Fibroblast of lung (primary cell): ENCODE measurements at regions not wholly inside any gene's neighbourhood (a gene's known extent, or its start where the extent isn't known, plus 50 kb on each side); places are given as distances from the start of the nearest gene placed in this dataset.

ENCODE experiments used
- DNase-seq, 2 donors: peaks; one replicate each; pipeline versions ENCODE4 v3.0.0 to v3.0.0-alpha.2; 2010; ENCODE audit warnings: low read depth in 2 of 2
- H2AFZ ChIP-seq: 2 replicates; pipeline ENCODE4 v1.5.1; 2012; ENCODE audit warnings: low read length, control low read depth, inconsistent platforms
- H3K27ac ChIP-seq: 2 replicates; pipeline ENCODE4 v1.5.1; 2011; ENCODE audit warnings: low read length, control low read depth; ENCODE audit not compliant: insufficient read depth
- H3K27me3 ChIP-seq: 2 replicates; pipeline ENCODE4 v1.5.1; 2011; ENCODE audit warnings: mild to moderate bottlenecking, low read length; ENCODE audit not compliant: control insufficient read depth, insufficient read depth
- H3K36me3 ChIP-seq: 2 replicates; pipeline ENCODE4 v1.5.1; 2011; ENCODE audit warnings: low read length; ENCODE audit not compliant: control insufficient read depth, insufficient read depth
- H3K4me1 ChIP-seq: 2 replicates; pipeline ENCODE4 v1.5.1; 2011; ENCODE audit warnings: low read length; ENCODE audit not compliant: control insufficient read depth, insufficient read depth; ENCODE audit errors: extremely low read depth
- H3K4me2 ChIP-seq: 2 replicates; pipeline ENCODE4 v1.5.1; 2011; ENCODE audit warnings: low read length, control low read depth; ENCODE audit not compliant: insufficient read depth; ENCODE audit errors: extremely low read depth
- H3K4me3 ChIP-seq, 4 experiments: fragments of 200-600 bp in 1 of 4; sonication (generic) in 1 of 4; replicated peaks in 1 of 4; 2 replicates each; pipeline ENCODE4 v1.5.1; 2011 to 2016; ENCODE audit warnings: low read length in 4 of 4, low read depth in 3 of 4, mild to moderate bottlenecking in 3 of 4, control low read depth in 2 of 4, inconsistent platforms in 1 of 4, mixed read lengths in 1 of 4; ENCODE audit not compliant: insufficient read depth in 1 of 4; ENCODE audit errors: control extremely low read depth in 1 of 4
- H3K79me2 ChIP-seq: 2 replicates; pipeline ENCODE4 v1.5.1; 2012; ENCODE audit warnings: mild to moderate bottlenecking, low read length, inconsistent platforms; ENCODE audit not compliant: control insufficient read depth, insufficient read depth
- H3K9ac ChIP-seq: 2 replicates; pipeline ENCODE4 v1.5.1; 2011; ENCODE audit warnings: mild to moderate bottlenecking, low read length, control low read depth; ENCODE audit not compliant: insufficient read depth
- H3K9me3 ChIP-seq: 2 replicates; pipeline ENCODE4 v1.5.1; 2012; ENCODE audit warnings: low read depth, low read length; ENCODE audit not compliant: control insufficient read depth, insufficient read depth
- H4K20me1 ChIP-seq: 2 replicates; pipeline ENCODE4 v1.5.1; 2011; ENCODE audit warnings: low read length; ENCODE audit not compliant: control insufficient read depth, insufficient read depth; ENCODE audit errors: extremely low read depth
- CTCF ChIP-seq, 2 donors: IDR thresholded peaks in 1 of 2; conservative IDR thresholded peaks in 1 of 2; 1 replicate in 1 of 2; 2 replicates in 1 of 2; pipeline ENCODE4 v1.5.1; 2011 to 2012; ENCODE audit warnings: low read length in 2 of 2, control low read depth in 1 of 2, inconsistent platforms in 1 of 2, low read depth in 1 of 2, mild to moderate bottlenecking in 1 of 2
- EZH2 ChIP-seq: IDR thresholded peaks from 2 replicates; pipeline ENCODE4 v1.5.1; 2012; ENCODE audit warnings: low read length, control low read depth, mild to moderate bottlenecking; ENCODE audit errors: missing control alignments

- Histone ChIP-seq H3K9ac (no peak overlapping the region), H4K20me1 (no peaks in the 10 kb centered on the region), H3K36me3 (no peaks in the 10 kb centered on the region), H3K27ac (no peak overlapping the region), H3K79me2 (no peaks in the 10 kb centered on the region), H3K4me1 (no peaks in the 10 kb centered on the region), H3K9me3 (no peaks in the 10 kb centered on the region), H3K27me3 (no peaks in the 10 kb centered on the region), H3K4me2 (no peak overlapping the region), H3K4me3 (no peak overlapping the region), H2AFZ (no peak overlapping the region)
- DNase-seq: no peak
- TF ChIP-seq CTCF (conservative IDR thresholded peaks at IDR 0.05 in 1 of 2, IDR thresholded peaks at IDR 0.05 in 1 of 2; ENCODE audit: low read depth in 1 of 2, low read length in 2 of 2): no peak
- TF ChIP-seq EZH2: no peak
These were observed 672.4 kb upstream of the GRAMD2B start for GRCh38 chr5:125750861-125751186.

GRCh38 chr5:125756456-125756855, 666.8 kb upstream of the GRAMD2B start:
- no peak for TF ChIP-seq EZH2
- TF ChIP-seq CTCF (conservative IDR thresholded peaks at IDR 0.05 in 1 of 2, IDR thresholded peaks at IDR 0.05 in 1 of 2; ENCODE audit: low read depth in 1 of 2, low read length in 2 of 2): no peak
- Histone ChIP-seq H3K27me3 (no peaks in the 10 kb centered on the region), H3K4me1 (no peaks in the 10 kb centered on the region), H3K27ac (no peak overlapping the region), H4K20me1 (no peaks in the 10 kb centered on the region), H2AFZ (no peak overlapping the region), H3K36me3 (no peaks in the 10 kb centered on the region), H3K79me2 (no peaks in the 10 kb centered on the region), H3K4me2 (no peak overlapping the region), H3K9ac (no peak overlapping the region), H3K9me3 (no peaks in the 10 kb centered on the region), H3K4me3 (no peak overlapping the region)
- peak; percentile 7 to 60 for DNase-seq

- no peaks in the 10 kb centered on the region for H3K9me3 ChIP-seq
- H3K9ac ChIP-seq: no peak overlapping the region
- no peak overlapping the region for H2AFZ ChIP-seq
- H3K27ac ChIP-seq: no peak overlapping the region
- H3K4me1 ChIP-seq: no peaks in the 10 kb centered on the region
- no peaks in the 10 kb centered on the region for H3K36me3 ChIP-seq
- no peaks in the 10 kb centered on the region for H3K79me2 ChIP-seq
- DNase-seq: no peak
- TF ChIP-seq EZH2: no peak
- no peak for TF ChIP-seq CTCF (conservative IDR thresholded peaks at IDR 0.05 in 1 of 2, IDR thresholded peaks at IDR 0.05 in 1 of 2; ENCODE audit: low read depth in 1 of 2, low read length in 2 of 2)
- no peak overlapping the region for H3K4me2 ChIP-seq
- no peak overlapping the region for H3K4me3 ChIP-seq
- H3K27me3 ChIP-seq: no peaks in the 10 kb centered on the region
- H4K20me1 ChIP-seq: no peaks in the 10 kb centered on the region
These were observed 656.5 kb upstream of the GRAMD2B start for GRCh38 chr5:125766706-125767105.
